ENCODE measurements at regions not wholly inside any gene's neighbourhood (a gene's known extent, or its start where the extent isn't known, plus 50 kb on each side); places are given as distances from the start of the nearest gene placed in this dataset.

DNA sequence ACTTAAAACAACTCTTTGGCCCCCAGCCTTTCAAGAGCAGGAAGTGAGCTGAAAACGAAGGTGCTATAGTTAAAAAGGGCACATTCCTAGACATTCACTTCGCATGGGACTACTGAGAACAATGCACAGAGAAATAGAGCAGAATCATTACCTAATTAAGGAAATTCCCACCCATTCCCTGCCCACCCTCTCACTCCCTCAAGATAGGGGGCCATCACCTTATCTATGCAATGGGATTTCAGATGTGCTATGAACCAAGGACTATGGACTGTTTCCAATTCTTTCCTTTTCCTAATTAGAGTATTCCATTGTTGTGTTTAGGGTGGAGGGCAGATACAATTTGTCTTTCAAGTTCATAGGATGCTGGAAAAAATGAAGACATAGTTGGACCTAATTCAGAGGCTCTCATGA, 476.8 kb downstream of the CETN3 start:
- TF ChIP-seq EP300 (IDR thresholded peaks at IDR 0.05; ENCODE audit: low read depth): no peak
- TF ChIP-seq POLR2AphosphoS5 (IDR thresholded peaks at IDR 0.05): no peak
- no peak for TF ChIP-seq POLR2A (IDR thresholded peaks at IDR 0.05)
- H3K27ac ChIP-seq: no peak overlapping the region
- peaks cover 0 to 8% (median 0%) of the 10 kb centered on the region in 4 donors for H3K4me1 ChIP-seq
- no peaks in the 10 kb centered on the region for H3K36me3 ChIP-seq
- H3K9me3 ChIP-seq: no peaks in the 10 kb centered on the region
- in situ Hi-C loops (cut with MboI; ENCODE audit: low pct_ligation_motif_present in 1 of 4, low pct_unique_long_range_greater_than_20kb in 1 of 4, low sequenced_read_pairs in 3 of 4) (no loop called here), intact Hi-C loops (cut with DNase I; ENCODE audit: low total_unique reads) (no loop called here)
- no peaks in the 10 kb centered on the region for H3K27me3 ChIP-seq
- H3K4me3 ChIP-seq: no peak overlapping the region
- WGBS, 2 donors (ENCODE audit: low coverage in 1 of 2): 58 to 81% methylated on average over 2 of the region's 2 CpGs
- DNase-seq: no peak

DNA sequence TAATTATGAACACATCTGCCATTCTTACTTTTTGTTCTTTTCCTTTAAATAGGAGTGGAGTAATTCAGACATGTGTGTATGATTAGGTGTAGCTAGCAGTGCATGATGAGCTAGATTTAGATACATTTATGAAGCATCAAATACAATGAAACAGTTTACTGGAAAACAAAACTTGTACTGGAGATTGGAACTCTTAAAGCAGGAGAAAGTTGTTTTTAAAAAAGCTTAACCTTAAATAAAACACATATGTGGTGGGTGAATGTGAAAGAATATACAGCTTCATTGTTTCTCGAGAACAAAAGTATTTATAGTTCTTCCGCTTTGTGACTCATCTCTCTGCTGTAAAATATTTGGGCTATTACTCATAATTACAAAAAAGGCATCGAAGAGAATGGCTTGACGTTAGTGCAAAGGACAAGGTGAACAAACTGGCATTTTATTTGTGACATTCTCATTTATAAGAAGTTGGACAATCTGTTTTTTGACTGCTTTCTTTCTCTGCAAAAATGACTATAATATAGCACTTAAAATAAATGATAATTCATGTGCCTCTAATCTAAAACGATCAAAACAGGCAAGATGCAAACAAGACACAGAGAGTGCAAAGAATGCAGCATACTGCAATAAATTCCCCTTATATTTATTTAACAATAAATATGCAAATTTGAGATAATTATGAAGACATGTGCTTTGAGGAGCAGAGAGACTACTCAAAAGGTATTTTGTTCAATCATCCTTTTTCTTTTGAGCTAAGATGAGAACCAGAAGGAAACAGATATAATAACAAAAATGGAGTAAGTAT, 478.8 kb downstream of the CETN3 start:
- no peaks in the 10 kb centered on the region for H3K27me3 ChIP-seq
- no peak overlapping the region for H3K4me3 ChIP-seq
- 25 to 31% methylated on average over 5 of the region's 5 CpGs for WGBS, 2 donors (ENCODE audit: low coverage in 1 of 2)
- in situ Hi-C loops (cut with MboI; ENCODE audit: low pct_ligation_motif_present in 1 of 4, low pct_unique_long_range_greater_than_20kb in 1 of 4, low sequenced_read_pairs in 3 of 4) (no loop called here), intact Hi-C loops (cut with DNase I; ENCODE audit: low total_unique reads) (no loop called here)
- TF ChIP-seq POLR2AphosphoS5 (IDR thresholded peaks at IDR 0.05) (no peak), EP300 (IDR thresholded peaks at IDR 0.05; ENCODE audit: low read depth) (no peak), POLR2A (IDR thresholded peaks at IDR 0.05) (no peak)
- TF ChIP-seq, protein P1, sequence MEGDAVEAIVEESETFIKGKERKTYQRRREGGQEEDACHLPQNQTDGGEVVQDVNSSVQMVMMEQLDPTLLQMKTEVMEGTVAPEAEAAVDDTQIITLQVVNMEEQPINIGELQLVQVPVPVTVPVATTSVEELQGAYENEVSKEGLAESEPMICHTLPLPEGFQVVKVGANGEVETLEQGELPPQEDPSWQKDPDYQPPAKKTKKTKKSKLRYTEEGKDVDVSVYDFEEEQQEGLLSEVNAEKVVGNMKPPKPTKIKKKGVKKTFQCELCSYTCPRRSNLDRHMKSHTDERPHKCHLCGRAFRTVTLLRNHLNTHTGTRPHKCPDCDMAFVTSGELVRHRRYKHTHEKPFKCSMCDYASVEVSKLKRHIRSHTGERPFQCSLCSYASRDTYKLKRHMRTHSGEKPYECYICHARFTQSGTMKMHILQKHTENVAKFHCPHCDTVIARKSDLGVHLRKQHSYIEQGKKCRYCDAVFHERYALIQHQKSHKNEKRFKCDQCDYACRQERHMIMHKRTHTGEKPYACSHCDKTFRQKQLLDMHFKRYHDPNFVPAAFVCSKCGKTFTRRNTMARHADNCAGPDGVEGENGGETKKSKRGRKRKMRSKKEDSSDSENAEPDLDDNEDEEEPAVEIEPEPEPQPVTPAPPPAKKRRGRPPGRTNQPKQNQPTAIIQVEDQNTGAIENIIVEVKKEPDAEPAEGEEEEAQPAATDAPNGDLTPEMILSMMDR (IDR thresholded peaks at IDR 0.05): no peak
- H3K9me3 ChIP-seq: no peaks in the 10 kb centered on the region
- peaks cover 0 to 8% (median 0%) of the 10 kb centered on the region in 4 donors for H3K4me1 ChIP-seq
- H3K36me3 ChIP-seq: no peaks in the 10 kb centered on the region
- no peak overlapping the region for H3K27ac ChIP-seq
- DNase-seq: no peak

DNA sequence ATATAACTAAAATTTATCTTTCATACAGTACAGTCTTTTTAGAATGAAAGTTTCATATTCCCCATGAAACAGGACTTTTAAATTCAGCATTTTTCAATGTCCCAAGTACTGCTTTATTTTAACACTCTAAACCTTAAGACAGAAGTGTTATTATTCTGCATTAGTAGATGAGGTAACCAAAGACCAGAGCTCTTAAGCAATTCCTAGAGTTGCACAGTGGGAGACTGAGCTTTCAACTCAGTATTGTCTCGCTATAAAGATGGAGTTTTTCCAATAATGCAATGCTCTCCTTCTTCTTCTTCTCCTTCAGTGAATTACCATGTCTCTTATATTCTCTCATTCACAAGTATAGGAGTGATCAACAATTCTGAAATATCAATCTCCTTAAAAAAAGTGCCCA, 479.7 kb downstream of the CETN3 start:
- no peaks in the 10 kb centered on the region for H3K36me3 ChIP-seq
- no peak overlapping the region for H3K4me3 ChIP-seq
- no peaks in the 10 kb centered on the region for H3K27me3 ChIP-seq
- TF ChIP-seq POLR2A (IDR thresholded peaks at IDR 0.05) (no peak), EP300 (IDR thresholded peaks at IDR 0.05; ENCODE audit: low read depth) (no peak), POLR2AphosphoS5 (IDR thresholded peaks at IDR 0.05) (no peak)
- TF ChIP-seq, protein P1 (IDR thresholded peaks at IDR 0.05): no peak
- in situ Hi-C loops (cut with MboI; ENCODE audit: low pct_ligation_motif_present in 1 of 4, low pct_unique_long_range_greater_than_20kb in 1 of 4, low sequenced_read_pairs in 3 of 4): no loop called here
- H3K4me1 ChIP-seq: peaks cover 0 to 8% (median 0%) of the 10 kb centered on the region in 4 donors
- DNase-seq: no peak
- intact Hi-C loops (cut with DNase I; ENCODE audit: low total_unique reads): no loop called here
- WGBS, 2 donors (ENCODE audit: low coverage in 1 of 2): 87 to 88% methylated on average over 1 of the region's 1 CpG
- H3K27ac ChIP-seq: no peak overlapping the region
- no peaks in the 10 kb centered on the region for H3K9me3 ChIP-seq

DNA sequence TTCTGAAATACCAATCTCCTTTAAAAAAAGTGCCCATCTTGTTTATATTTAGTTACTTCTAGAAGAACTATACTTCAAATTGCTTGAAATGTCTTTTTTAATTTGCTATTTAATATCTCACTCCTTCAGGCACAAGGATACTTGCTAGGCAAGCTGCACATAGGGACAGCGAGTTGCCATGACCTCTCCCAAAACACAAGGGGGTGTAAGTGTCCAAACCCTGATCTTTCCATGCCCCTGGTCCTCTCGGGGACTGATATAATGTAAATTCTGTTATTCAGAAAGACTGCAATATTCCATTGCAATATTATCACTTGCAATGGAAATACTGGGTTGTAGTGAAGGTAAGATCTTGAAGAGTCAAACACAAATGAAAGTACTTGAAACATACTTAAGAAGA, 480.4 kb downstream of the CETN3 start:
- Histone ChIP-seq H3K4me1 (peaks cover 0 to 8% (median 0%) of the 10 kb centered on the region in 4 donors), H3K27me3 (no peaks in the 10 kb centered on the region), H3K4me3 (no peak overlapping the region), H3K9me3 (no peaks in the 10 kb centered on the region), H3K36me3 (no peaks in the 10 kb centered on the region), H3K27ac (no peak overlapping the region)
- intact Hi-C loops (cut with DNase I; ENCODE audit: low total_unique reads) (no loop called here), in situ Hi-C loops (cut with MboI; ENCODE audit: low pct_ligation_motif_present in 1 of 4, low pct_unique_long_range_greater_than_20kb in 1 of 4, low sequenced_read_pairs in 3 of 4) (no loop called here)
- TF ChIP-seq EP300 (IDR thresholded peaks at IDR 0.05; ENCODE audit: low read depth) (no peak), POLR2AphosphoS5 (IDR thresholded peaks at IDR 0.05) (no peak), POLR2A (IDR thresholded peaks at IDR 0.05) (no peak)
- TF ChIP-seq, protein P1 (IDR thresholded peaks at IDR 0.05): no peak
- WGBS, 2 donors (ENCODE audit: low coverage in 1 of 2): 55 to 76% methylated on average over 2 of the region's 2 CpGs
- DNase-seq: no peak
